ENCODE measurements at regions not wholly inside any gene's neighbourhood (a gene's known extent, or its start where the extent isn't known, plus 50 kb on each side); places are given as distances from the start of the nearest gene placed in this dataset.

DNA sequence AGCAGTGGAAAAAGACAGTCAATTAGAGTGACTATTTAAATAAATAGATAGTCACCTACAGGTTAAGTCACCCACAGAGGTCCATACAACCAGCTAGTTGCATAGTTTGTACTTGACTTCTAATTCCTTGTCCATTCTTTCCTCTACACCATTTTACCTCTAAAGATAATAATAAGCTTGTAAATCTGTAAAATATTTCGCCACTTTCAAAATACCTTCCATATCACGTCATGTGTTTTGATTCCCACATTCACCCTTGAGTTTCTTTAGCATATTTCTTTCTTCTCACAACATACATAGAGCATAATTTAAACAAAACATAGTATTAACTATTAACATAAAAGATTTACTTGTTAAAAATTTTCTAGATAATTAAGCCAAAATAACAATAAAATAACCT lies 689.6 kb downstream of the MECOM start:
- Mint-ChIP-seq H3K4me3 (no peak overlapping the region), H3K36me3 (ENCODE audit: low read depth) (no peaks in the 10 kb centered on the region), H3K9me3 (no peaks in the 10 kb centered on the region), H3K4me1 (no peaks in the 10 kb centered on the region), H3K27me3 (no peaks in the 10 kb centered on the region), H3K27ac (no peak overlapping the region)
- ATAC-seq (ENCODE audit: low read depth) (no peak), DNase-seq (no peak)
- CTCF ChIA-PET = no interaction called here
- POLR2A ChIA-PET = no interaction called here
- TF ChIP-seq, protein P1, sequence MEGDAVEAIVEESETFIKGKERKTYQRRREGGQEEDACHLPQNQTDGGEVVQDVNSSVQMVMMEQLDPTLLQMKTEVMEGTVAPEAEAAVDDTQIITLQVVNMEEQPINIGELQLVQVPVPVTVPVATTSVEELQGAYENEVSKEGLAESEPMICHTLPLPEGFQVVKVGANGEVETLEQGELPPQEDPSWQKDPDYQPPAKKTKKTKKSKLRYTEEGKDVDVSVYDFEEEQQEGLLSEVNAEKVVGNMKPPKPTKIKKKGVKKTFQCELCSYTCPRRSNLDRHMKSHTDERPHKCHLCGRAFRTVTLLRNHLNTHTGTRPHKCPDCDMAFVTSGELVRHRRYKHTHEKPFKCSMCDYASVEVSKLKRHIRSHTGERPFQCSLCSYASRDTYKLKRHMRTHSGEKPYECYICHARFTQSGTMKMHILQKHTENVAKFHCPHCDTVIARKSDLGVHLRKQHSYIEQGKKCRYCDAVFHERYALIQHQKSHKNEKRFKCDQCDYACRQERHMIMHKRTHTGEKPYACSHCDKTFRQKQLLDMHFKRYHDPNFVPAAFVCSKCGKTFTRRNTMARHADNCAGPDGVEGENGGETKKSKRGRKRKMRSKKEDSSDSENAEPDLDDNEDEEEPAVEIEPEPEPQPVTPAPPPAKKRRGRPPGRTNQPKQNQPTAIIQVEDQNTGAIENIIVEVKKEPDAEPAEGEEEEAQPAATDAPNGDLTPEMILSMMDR (IDR thresholded peaks at IDR 0.05) = no peak
- intact Hi-C loops (cut with micrococcal nuclease) = no loop called here

DNA sequence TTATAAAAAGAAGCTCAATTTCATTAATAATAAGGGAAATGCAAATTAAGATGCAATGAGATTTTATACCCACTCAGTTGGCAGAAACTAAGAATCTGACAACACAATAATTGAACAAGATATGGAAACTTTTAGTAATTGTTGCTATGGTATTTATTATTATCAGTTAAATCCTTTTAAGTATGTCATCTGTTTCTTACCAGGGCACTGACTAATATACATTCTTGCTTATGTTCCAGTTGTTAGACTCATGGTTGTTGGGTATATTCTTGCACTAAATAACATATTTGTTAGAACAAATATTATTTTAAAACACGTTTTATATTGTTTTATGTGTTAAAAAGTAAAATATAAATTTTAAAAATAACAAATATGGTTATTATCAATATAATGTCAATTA lies 690.3 kb downstream of the MECOM start:
- ChIA-PET POLR2A (no interaction called here), CTCF (no interaction called here)
- no peak overlapping the region for H3K4me3 Mint-ChIP-seq
- ATAC-seq (ENCODE audit: low read depth) (no peak), DNase-seq (no peak)
- no peak overlapping the region for H3K27ac Mint-ChIP-seq
- no peaks in the 10 kb centered on the region for H3K27me3 Mint-ChIP-seq
- no peaks in the 10 kb centered on the region for H3K4me1 Mint-ChIP-seq
- TF ChIP-seq, protein P1 (IDR thresholded peaks at IDR 0.05) = no peak
- H3K36me3 Mint-ChIP-seq (ENCODE audit: low read depth) = no peaks in the 10 kb centered on the region
- no peaks in the 10 kb centered on the region for H3K9me3 Mint-ChIP-seq
- intact Hi-C loops (cut with micrococcal nuclease) = no loop called here

DNA sequence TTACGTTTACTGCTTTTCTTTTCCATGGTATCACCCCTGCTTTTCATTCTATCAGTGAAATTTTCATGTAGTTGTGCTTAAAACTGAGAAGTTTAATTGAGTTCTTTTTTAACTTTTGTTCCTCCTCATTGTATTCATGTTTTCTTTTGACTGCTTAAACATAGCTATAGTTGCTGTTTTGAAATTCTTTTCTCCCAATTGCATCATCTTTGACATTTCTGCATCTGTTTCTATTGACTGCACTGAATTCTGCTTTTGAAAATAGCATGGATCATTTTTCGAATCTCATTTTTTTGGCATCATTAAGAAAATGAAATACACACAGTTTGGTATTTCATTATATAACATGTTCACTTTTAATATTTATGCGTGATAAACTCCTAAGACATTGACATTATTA lies 694.9 kb downstream of the MECOM start:
- ATAC-seq (ENCODE audit: low read depth) = no peak
- H3K4me3 Mint-ChIP-seq = no peak overlapping the region
- POLR2A ChIA-PET = no interaction called here
- no peaks in the 10 kb centered on the region for H3K27me3 Mint-ChIP-seq
- CTCF ChIA-PET = no interaction called here
- no peak overlapping the region for H3K27ac Mint-ChIP-seq
- intact Hi-C loops (cut with micrococcal nuclease) = no loop called here
- TF ChIP-seq, protein P1 (IDR thresholded peaks at IDR 0.05) = no peak
- no peak for DNase-seq
- no peaks in the 10 kb centered on the region for H3K9me3 Mint-ChIP-seq
- H3K4me1 Mint-ChIP-seq = no peaks in the 10 kb centered on the region
- no peaks in the 10 kb centered on the region for H3K36me3 Mint-ChIP-seq (ENCODE audit: low read depth)

DNA sequence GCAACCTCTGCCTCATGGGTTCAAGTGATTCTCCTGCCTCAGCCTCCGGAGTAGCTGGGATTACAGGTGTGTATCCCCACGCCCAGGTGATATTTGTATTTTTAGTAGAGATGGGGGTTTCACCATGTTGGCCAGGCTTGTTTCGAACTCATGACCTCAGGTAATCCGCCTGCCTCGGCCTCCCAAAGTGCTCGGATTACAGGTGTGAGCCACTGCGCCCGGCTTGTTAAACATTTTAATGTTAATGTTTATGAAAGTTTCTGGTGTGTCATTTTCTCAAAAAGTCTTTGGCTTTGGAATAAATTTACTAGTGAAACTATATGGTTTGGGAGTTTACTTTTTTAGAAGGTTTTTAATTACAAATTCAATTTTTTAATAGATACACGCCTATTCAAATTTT lies 698.8 kb downstream of the MECOM start:
- Mint-ChIP-seq H3K4me3 (no peak overlapping the region), H3K9me3 (no peaks in the 10 kb centered on the region), H3K27me3 (no peaks in the 10 kb centered on the region), H3K27ac (no peak overlapping the region), H3K36me3 (ENCODE audit: low read depth) (no peaks in the 10 kb centered on the region), H3K4me1 (no peaks in the 10 kb centered on the region)
- CTCF ChIA-PET = no interaction called here
- DNase-seq (no peak), ATAC-seq (ENCODE audit: low read depth) (no peak)
- POLR2A ChIA-PET = no interaction called here
- intact Hi-C loops (cut with micrococcal nuclease) = no loop called here
- TF ChIP-seq, protein P1 (IDR thresholded peaks at IDR 0.05) = no peak

DNA sequence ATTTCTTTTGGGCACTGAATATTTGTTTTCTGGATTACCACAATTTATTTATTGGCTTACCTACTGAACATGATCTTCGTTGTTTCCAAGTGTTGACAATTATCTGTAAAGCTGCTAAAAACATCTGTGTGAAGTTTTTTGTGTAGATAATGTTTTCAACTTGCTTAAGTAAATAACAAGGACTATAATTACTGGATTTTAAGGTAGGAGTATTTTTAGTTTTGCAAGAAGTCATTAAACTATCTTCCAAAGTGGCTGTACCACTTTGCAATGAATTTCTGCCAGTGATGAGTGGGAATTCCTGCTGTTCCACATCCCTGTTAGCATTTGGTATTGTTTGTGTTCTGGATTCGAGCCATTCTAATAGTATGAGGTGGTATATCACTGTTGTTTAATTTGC lies 702.2 kb downstream of the MECOM start:
- POLR2A ChIA-PET = no interaction called here

More for the DNA sequence above, 702.2 kb downstream of the MECOM start:
- TF ChIP-seq, protein P1 (IDR thresholded peaks at IDR 0.05) = no peak
- CTCF ChIA-PET = no interaction called here
- ATAC-seq (ENCODE audit: low read depth) (no peak), DNase-seq (no peak)
- H3K27me3 Mint-ChIP-seq = no peaks in the 10 kb centered on the region
- intact Hi-C loops (cut with micrococcal nuclease) = no loop called here
- no peaks in the 10 kb centered on the region for H3K36me3 Mint-ChIP-seq (ENCODE audit: low read depth)
- no peaks in the 10 kb centered on the region for H3K9me3 Mint-ChIP-seq
- no peaks in the 10 kb centered on the region for H3K4me1 Mint-ChIP-seq
- no peak overlapping the region for H3K4me3 Mint-ChIP-seq
- no peak overlapping the region for H3K27ac Mint-ChIP-seq
